HEK293 (cell line): ENCODE measurements at regions not wholly inside any gene's neighbourhood (a gene's known extent, or its start where the extent isn't known, plus 50 kb on each side); places are given as distances from the start of the nearest gene placed in this dataset.

Experiments used
- CTCF ChIP-seq: fragments of 450-650 bp; formaldehyde crosslinking; IDR thresholded peaks from 2 replicates; pipeline ENCODE4 v1.5.1; 2016; ENCODE audit warnings: missing biosample characterization, missing genetic modification characterization
- PBX3 ChIP-seq: sonication (generic); formaldehyde crosslinking; IDR thresholded peaks from 2 replicates; pipeline ENCODE4 v1.8.1; 2022; ENCODE audit warnings: mild to moderate bottlenecking, moderate library complexity, missing genetic modification reagents
- ZNF140 ChIP-seq: fragments of 450-650 bp; formaldehyde crosslinking; IDR thresholded peaks from 2 replicates; pipeline ENCODE4 v1.5.1; 2016; ENCODE audit warnings: missing biosample characterization, missing genetic modification characterization
- ZNF426 ChIP-seq: fragments of 450-650 bp; formaldehyde crosslinking; IDR thresholded peaks from 2 replicates; pipeline ENCODE4 v1.5.1; 2017; ENCODE audit warnings: missing biosample characterization, missing genetic modification characterization, mild to moderate bottlenecking, inconsistent platforms, moderate library complexity
- ZNF654 ChIP-seq: fragments of 450-650 bp; formaldehyde crosslinking; IDR thresholded peaks from 2 replicates; pipeline ENCODE4 v1.5.1; 2016; ENCODE audit warnings: low read depth, missing biosample characterization, missing genetic modification characterization
- ZNF677 ChIP-seq: fragments of 450-650 bp; IDR thresholded peaks from 2 replicates; pipeline ENCODE4 v1.5.0; 2018; ENCODE audit warnings: missing biosample characterization, mild to moderate bottlenecking, missing genetic modification characterization, moderate library complexity
- ZNF692 ChIP-seq: fragments of 450-650 bp; formaldehyde crosslinking; IDR thresholded peaks from 2 replicates; pipeline ENCODE4 v1.5.1; 2016; ENCODE audit warnings: missing biosample characterization, missing genetic modification characterization
- ZNF704 ChIP-seq: fragments of 450-650 bp; formaldehyde crosslinking; IDR thresholded peaks from 2 replicates; pipeline ENCODE4 v1.5.1; 2016; ENCODE audit warnings: missing biosample characterization, missing genetic modification characterization
- ZNF792 ChIP-seq: fragments of 450-650 bp; formaldehyde crosslinking; IDR thresholded peaks from 2 replicates; pipeline ENCODE4 v1.5.1; 2016; ENCODE audit warnings: missing biosample characterization, missing genetic modification characterization

- no peak for TF ChIP-seq CTCF
- no peak for TF ChIP-seq ZNF140 (tag by site-specific recombination)
- no peak for TF ChIP-seq ZNF654 (tag by site-specific recombination)
- no peak for TF ChIP-seq ZNF692 (tag by site-specific recombination)
- no peak for TF ChIP-seq ZNF426 (tag by site-specific recombination)
- TF ChIP-seq PBX3: no peak
- TF ChIP-seq ZNF704 (tag by site-specific recombination): no peak
- TF ChIP-seq ZNF792 (tag by site-specific recombination): no peak
- no peak for TF ChIP-seq ZNF677 (tag by site-specific recombination)
Measured at GRCh38 chr11:8336356-8337129, 72.9 kb upstream of the LMO1 start.
